Medulla oblongata (tissue), 1 donor: ENCODE measurements at regions not wholly inside any gene's neighbourhood (a gene's known extent, or its start where the extent isn't known, plus 50 kb on each side); places are given as distances from the start of the nearest gene placed in this dataset.

Source experiments
- DNase-seq: peaks from one replicate; pipeline ENCODE4 v3.0.0-alpha.2; 2015; ENCODE audit errors: extremely low spot score

DNA sequence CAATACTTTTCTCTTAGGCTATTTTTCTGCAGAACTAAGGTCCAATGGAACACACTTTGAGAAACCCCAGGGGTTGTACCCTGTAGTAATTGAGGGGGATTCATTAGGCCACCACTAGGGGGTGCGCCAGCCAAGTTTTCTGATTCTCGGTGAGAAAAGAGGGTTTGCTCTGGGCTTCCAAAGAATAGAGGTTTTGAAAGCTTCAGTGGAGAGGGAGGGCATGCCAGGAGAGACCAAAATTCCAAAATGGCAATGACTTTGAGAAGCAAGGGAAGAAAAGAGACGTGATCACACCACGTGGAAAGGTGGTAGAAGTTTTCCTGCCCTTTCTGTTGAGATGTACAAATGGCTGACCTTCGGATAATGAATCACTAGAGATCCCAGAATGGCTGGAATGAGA, 323.3 kb downstream of the RPS6KC1 start:
- peak; percentile 89 for DNase-seq

DNA sequence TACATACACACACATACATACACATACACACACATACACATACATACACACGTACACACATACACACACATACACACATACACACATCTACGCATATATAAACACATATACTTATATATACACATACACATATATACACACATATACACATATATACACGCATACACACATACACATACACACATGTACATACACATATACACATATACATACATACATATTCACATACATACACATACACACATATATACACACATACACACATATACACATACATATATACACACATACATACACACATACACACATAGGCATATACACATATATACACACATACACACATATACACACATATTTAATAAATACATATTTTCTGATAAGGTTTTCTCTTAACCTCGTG, 324.0 kb downstream of the RPS6KC1 start:
- no peak for DNase-seq

DNA sequence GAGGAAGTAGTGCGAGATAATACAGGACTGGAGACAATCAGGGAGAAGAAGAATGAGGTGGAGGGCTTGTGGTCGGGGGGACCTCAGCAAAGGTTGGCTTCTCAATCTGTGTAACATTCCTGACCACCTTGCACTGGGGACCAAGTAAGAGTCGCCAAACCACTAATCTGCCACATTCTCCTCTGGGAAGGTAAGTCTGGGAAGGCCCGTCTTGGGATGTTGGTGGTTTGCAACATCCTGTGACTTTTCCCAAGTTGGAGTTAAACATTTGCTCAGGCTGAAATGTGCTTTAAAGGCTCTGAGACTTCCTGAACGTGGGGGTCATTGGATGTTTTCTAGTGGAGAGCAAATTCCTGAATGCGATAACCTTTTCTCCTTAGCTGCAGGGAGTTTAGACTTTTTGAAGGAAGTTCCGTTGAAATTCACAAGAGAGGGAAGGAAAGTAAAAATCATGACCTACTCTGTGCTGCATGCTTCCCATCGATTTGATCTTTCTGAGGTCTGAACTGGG, 325.9 kb downstream of the RPS6KC1 start:
- DNase-seq = no peak

DNA sequence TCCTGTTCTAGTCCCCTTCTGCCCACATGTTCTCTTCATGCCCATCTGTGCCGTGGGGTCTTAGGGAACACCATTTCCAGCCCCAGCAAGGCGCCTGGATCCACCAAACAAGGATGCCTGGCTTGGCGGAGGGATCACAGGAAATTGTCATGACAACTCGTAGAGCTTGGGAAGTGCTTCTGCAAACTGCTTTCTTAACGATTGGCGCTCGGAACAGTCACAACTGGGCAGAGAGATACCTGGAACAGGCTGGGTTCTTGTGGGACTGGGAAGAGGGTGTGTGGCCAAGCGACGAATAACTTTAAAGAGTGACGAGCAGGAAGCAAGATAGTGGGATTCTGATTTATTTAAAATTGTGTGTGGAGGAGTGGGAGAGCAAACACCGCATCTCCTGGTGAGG, 329.8 kb downstream of the RPS6KC1 start:
- no peak for DNase-seq

DNA sequence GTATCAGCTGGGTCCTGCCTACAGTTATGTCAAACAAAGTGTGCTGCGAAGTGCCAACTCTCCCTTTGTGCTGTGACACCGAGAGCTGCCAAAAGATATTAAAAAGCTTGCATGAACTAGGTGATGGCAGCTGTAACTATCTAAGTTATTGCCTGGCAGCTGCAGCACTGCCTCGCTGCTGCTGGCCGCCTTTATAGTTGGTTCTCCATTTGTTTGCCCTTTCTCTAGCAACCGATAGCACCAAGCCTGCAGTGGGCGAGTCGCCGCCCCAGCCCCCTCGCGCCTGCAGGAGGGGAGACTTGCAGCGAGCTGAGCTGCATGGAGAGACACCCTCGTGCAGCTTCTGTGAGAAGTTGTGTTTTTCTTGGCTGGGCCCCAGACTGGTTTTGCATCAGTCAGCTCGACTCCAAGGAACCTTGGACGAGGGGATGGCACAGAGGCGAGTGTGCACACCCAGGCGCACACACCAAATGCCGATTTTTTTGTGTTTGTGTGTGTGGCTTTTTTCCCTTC, 330.6 kb downstream of the RPS6KC1 start:
- DNase-seq = no peak

DNA sequence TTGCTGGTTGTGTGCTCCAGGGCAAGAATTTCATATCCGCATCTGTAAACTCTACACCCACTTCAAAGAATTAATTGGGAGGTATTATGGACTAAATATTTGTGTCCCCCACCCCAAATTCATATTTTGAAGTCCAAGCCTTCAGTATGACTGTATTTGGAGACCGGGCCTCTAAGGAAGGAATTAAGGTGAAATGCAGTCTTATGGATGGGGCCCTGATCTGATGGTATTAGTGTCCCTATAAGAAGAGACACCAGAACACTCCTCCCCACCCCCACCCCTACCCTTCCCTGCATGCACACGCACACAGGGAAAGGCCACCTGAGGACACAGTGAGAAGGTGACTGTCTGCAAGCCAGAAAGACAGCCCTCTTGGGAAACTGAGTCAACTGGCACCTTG, 332.4 kb downstream of the RPS6KC1 start:
- no peak for DNase-seq

DNA sequence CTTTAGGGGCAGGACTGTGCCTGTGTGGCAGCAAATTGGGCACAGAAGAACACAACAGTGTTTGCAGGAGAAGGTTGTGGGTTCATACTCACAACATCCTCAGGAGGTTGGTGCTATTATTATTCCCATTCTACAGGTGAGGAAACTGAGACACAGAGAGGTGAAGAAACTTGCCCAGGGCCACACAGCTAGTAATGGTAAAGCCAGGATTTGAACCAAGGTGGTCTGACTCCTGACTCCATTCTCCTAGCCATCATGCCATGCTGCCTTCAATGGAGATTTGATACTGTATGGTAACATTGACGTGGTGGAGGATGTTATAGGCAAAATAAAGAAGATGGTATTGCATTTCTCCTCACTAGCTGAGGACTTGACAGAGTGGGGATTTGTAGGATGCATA, 334.2 kb downstream of the RPS6KC1 start:
- no peak for DNase-seq

DNA sequence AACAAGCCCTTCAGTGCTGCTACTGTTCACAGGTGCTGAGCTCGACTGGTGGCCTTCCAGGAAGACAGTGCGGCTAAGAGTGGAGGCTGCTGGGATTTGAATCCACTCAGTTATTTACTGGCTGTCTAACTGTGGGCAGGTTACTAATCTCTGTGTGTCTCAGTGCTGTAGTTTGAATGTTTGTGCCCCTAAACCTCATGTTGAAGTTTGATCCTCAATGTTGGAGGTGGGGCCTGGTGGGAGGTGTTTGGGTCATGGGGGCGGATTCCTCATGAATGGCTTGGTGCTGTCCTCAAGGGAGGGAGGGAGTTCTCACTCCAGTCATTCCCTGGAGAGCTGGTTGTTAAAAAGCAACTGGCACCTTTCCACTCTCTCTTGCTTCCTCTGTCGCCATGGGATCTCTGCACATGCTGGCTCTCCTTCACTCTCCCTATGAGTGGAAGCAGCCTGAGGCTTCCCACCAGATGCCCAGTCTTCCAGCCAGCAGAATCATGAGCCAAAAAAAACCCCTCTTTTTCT, 334.8 kb downstream of the RPS6KC1 start:
- no peak for DNase-seq

DNA sequence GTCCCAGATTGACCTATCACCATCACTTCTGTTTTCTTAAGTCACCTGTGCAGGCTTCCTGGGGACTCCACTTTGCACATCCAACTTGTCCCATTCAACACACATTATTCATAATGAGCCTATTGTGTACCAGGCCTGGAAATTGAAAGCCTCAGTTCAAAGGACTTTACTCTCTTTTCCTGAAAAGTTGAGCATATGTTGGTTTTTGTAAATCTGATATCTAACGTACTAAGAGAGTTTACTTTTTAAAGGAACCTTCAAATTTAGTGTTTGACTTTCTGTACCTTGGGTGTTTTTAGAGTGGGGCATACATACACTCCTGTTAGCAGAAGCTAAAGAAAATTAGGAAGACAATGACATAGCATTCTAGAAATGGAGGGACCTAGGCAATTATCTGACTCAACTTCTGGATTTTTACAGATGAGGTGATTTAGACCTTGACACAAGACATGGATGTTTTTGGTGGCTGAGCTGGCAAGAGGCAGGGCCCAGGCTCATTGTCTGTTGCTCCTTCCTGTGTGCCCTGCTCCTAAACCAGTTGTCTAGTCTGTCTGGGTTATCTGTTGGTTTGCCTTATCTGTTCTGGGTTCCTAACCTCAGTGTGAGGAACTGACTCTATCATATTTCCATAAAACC, 336.5 kb downstream of the RPS6KC1 start:
- DNase-seq = no peak

DNA sequence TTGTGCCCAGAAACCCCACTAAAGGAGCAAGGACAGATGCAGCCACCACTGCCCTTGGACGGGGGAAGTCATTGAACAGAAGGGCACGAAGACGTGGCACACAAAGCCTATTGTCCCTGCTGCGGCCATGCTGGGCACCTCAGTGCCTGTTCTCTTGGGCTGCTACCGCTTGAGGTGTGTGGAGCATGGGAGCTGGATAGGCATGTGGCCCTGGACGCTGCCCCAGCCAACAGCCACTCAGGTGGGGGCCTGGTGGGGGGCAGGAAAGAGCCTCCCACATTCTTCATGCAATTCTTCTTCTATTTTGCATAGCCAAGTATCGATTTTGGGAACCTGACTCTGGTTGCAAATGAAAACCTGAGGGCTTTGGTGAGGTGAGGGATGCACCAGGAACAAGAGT, 337.2 kb downstream of the RPS6KC1 start:
- DNase-seq = no peak

DNA sequence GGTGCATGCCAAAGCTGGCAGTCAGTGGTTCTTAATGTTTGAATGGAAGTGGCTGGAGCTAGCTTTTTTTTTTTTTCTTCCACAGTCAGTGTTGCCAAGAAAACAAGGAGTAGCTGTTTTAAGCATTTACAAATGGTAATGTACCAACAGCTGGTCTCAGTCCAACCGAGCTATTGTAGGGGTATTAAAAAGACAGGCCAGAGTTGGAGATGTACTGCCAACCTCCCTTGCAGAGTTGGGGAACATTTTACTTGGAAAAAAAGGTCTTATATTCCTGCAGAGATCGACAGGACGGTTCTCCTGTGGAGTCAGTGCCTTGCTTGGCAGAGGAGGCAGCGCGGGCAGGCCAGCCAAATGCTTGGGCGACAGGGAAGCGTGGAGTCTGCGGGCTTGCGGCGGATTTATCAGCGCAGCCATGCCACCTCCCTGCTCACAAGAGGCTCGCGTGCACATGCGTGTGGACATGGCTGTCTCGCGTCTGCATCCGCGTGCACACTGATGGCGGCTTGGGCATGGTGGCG, 338.1 kb downstream of the RPS6KC1 start:
- peak; percentile 72 for DNase-seq

DNA sequence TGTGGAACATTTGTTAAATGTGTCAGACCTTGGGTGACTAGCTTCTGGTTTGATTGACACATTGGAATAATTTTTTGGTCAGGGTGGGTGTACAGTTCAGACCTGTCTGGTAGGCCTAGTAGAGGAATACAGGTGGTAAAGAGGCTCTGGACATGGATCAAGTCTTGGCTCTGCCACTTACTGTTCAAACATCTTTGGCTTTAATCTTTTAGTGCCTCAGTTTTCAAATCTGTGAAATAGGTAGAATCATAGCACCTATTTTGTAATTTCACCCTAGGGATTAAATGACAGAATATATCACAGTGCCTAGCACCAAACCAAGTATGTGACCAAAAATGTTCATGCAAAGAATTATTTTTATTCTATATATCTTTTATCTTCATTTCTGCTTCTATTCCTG, 340.4 kb downstream of the RPS6KC1 start:
- no peak for DNase-seq

DNA sequence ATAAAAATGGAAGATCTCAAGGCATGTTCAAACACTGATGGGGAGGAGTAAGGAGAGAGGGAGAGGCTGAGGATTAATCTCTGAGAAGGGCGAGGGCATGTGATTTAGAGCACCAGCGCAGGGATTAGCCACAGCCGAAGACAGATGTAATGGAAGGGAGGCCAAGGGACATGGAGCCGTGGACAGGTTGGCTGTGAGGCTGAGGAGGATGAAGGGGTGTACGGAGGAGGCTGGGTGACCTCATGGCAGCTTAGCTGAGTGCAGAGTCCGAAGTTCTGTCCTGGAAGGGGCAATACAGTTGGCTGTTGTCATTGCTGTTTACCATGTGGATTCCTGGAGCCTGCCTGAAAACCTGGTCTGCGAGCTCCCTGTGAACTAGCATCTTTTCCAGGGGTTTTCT, 342.8 kb downstream of the RPS6KC1 start:
- DNase-seq = no peak

DNA sequence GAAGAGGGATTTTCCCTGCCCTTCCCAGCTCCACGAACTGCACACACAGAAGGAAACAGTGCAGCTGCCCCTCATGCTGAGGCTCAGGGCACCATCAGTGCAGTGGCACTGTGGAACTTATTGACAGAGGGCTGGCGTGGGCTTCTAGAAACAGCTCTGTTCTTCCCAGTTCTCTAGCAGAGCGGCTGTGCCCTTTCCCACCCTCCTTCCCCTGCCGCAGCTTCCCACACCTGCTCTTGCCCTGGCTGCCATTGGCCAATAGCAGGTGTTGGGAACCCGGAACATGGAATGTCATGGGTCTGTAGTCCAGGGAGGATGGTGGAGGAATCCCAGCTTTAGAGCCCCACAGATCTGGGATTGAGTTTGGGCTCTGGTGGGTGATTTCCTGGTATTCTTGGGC, 343.8 kb downstream of the RPS6KC1 start:
- DNase-seq = no peak

DNA sequence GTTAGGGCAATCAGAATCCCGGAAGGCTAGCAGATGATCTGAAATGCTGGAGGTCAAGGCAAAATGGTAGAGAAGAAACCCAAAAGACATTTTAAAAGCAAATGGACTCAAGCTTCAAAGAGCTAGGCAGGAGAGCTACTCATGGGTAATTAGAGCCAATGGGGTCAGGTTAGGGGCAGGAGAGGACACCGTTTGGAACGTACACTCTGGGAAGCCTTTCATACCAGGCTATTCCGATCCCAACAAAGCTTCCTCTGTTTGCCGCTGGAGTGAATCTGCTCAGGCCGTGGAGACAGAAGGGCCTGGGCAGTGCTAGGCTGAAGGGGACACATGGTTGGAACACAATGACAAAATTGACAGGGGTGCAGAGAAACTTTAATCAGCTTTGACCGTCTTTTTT, 346.6 kb downstream of the RPS6KC1 start:
- peak; percentile 13 for DNase-seq

DNA sequence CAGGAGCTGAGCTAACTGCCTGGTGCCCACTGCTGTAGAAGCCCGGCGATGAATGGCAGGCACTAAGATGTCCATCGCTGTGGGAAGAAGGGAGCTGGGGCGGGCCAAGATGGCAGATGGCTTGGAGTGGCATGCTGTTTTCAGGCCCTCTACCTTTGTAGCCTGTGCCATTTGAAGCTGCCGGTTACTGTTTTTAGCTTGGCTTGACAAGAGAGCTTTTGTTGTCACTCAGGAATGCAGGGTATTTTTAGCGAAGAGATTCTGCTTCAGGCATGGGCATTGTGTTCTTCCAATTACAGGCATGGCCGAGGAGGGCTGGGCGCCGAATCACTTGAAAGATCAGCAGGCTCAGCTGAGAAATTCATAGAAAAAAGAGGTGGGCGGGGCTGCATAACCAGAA, 348.7 kb downstream of the RPS6KC1 start:
- no peak for DNase-seq

DNA sequence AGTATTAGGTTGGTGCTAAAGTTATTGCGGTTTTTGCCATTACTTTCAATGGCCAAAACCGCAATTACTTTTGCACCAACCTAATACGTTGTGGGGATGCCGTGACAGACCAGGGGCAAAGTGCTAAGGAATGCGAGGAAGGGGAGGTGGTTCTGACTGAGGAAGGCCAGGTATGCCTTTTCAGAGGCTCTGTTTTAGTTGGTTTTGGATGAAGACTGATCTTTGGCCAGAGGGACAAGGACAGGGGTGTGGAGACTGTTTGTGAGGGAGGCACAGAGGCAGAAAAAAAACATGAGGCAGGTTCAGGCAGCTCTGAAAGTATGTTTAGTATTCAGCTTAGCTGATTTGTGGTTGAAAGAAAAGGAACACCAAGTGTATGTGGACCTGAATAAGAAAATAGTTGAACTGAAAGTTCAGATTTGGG, 358.2 kb downstream of the RPS6KC1 start:
- DNase-seq = no peak

DNA sequence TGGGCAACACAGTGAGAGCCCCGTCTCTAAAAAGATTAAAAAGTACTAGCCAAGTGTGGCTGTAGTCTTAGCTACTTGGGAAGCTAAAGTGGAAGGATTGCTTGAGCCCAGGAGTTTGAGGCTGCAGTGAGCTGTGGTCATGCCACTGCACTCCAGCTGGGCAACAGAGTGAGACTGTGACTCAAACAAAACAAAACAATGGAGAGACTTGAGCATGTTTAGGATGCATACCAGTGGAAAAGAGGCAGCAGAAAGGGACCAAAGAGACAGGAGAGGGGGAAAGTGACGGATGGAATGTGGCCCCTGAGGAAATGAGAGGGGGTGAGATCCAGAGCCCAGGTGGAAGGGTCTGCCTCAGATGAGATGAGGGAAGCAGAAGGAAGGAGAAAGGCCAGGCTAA, 358.9 kb downstream of the RPS6KC1 start:
- no peak for DNase-seq

DNA sequence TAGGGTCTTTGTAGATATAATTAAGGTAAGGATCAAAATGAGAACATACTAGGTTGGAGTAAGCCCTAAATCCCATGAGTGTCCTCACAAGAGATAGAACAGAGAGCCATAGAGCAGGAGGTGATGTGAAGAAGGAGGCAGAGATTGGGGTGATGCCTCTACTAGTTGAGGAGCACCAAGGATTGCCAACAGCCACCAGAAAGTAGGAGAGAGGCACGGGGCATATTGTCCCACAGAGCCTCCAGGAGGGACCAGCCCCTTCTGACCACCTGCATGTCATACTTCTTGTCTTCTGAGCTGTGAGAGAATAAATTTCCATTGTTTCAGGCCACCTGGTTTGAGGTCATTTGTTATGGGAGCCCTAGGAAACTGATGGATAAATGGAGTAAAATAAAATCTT, 363.3 kb downstream of the RPS6KC1 start:
- no peak for DNase-seq

DNA sequence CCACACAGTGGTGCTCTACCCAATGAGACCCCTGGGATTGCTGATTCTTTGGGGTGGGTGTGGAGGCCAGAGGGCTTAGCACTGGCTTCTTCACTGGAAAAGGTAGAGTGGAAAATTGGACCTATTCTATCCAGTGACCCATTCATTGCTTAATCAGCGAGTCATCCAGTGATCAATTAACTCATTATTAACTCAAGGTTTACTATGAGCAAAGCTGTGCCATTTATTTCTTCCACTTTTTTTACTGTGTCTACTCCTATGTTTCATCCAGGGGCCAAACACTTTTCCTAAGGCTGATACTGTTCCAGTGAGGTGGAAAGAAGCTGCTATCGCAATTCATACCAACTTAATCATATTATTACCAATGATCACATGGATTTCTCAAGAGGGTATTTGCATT, 363.9 kb downstream of the RPS6KC1 start:
- no peak for DNase-seq

DNA sequence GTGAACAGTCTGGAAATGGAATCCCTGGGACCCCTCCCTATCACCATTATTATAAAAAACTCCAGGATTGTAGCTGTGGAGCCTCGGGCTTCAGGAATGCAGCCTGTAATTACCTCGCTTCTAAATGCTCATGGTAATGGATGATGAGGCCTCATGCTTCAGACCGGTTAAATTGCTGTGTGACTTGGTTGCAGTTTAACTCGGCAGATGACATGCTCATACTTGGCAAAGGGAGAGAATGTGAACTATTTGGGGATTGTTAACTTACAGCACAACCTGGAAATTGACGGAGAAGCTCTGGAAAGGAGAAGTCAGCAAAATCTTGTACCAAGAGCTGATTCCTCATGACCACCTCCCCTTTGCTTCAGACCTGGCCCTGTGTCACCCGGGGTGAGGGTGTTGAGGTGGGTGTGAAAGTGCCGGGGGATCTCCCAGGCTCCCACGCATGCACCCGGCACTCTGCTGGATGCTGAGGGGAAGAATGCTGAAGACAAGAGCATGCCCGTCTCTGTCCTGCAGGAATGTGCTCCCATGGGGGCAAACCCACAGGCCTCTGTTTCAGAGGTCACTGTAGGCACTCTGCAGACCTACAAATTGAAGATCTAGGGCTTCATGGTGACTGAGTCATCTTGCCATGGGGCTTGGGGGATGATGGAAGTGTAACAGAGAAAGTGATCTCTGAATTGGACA, 364.8 kb downstream of the RPS6KC1 start:
- no peak for DNase-seq

DNA sequence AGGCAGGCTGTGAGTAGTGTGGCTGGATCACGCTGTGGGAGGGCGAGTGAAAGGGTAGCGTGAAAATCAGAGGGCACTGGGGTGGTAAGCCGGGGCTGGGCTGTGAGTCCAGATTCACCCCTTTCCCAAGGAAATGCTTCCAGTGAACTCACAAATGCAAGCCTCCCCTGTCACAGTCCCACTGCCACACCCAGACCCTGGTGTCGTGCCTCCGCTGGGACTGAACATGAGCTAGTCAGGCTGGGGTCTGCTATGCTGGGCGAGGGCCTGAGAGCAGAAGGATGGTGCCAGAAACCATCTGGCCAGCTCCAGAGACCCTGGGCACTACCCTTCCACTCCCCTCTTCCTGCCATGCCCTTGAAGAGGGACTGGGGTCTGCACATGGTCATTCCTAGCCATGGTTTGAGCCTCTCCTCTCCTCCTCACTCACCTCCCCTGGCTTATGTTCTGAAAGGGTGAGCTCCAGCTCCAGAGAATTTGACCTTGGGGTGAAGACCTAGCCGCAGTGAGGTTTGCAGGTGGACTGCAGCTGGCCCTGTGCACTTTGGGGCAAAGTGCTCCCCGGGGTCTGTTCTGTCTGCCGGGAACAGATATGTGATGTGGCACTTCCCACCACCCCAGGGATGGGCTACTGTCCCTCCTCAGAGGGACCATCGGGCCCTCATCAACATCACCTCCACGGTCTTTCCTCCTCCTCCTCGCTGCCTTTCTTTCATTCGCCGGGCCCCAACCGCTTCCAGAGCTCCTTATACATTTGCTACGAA, 365.6 kb downstream of the RPS6KC1 start:
- DNase-seq = no peak
